Tibial nerve (tissue), 4 donors: ENCODE measurements at regions not wholly inside any gene's neighbourhood (a gene's known extent, or its start where the extent isn't known, plus 50 kb on each side); places are given as distances from the start of the nearest gene placed in this dataset.

ENCODE experiments used
- EP300 ChIP-seq, 2 donors: sonication (generic); formaldehyde crosslinking; IDR thresholded peaks; one replicate each; pipeline ENCODE4 v1.6.1; 2017; ENCODE audit warnings: antibody characterized with exemption in 2 of 2, mild to moderate bottlenecking in 1 of 2
- TF ChIP-seq, protein P1 (sequence below), 5 experiments: fragments of 200-600 bp in 3 of 5; fragments of 450-650 bp in 2 of 5; sonication (generic) in 3 of 5; IDR thresholded peaks; one replicate each; pipeline ENCODE4 v1.5.1; 2016 to 2019; ENCODE audit warnings: antibody characterized with exemption in 5 of 5, mild to moderate bottlenecking in 3 of 5, moderate library complexity in 2 of 5

DNA sequence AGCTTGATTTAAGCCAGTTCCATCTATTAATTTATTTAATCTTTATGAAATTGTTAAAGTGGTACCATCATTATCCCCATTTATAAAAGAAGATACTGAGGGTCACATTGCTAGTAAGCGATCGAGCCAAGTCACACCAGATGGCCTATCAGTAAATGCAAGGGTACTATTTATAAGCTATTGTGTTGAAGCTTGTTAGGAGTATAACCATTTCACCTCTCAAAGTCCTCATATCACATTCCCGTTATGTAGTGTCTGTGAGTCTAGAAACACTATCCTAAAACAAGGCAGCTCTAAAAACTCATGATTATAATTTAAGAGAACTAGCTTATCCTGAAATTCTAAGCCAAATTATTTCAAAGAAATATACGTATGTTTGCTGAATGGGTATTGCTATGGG is 1161.8 kb downstream of the EFNA5 start:
- TF ChIP-seq, protein P1, sequence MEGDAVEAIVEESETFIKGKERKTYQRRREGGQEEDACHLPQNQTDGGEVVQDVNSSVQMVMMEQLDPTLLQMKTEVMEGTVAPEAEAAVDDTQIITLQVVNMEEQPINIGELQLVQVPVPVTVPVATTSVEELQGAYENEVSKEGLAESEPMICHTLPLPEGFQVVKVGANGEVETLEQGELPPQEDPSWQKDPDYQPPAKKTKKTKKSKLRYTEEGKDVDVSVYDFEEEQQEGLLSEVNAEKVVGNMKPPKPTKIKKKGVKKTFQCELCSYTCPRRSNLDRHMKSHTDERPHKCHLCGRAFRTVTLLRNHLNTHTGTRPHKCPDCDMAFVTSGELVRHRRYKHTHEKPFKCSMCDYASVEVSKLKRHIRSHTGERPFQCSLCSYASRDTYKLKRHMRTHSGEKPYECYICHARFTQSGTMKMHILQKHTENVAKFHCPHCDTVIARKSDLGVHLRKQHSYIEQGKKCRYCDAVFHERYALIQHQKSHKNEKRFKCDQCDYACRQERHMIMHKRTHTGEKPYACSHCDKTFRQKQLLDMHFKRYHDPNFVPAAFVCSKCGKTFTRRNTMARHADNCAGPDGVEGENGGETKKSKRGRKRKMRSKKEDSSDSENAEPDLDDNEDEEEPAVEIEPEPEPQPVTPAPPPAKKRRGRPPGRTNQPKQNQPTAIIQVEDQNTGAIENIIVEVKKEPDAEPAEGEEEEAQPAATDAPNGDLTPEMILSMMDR (IDR thresholded peaks at IDR 0.05), result no peak
- no peak for TF ChIP-seq EP300 (IDR thresholded peaks at IDR 0.05)
